IMR-90 (cell line): ENCODE measurements at regions not wholly inside any gene's neighbourhood (a gene's known extent, or its start where the extent isn't known, plus 50 kb on each side); places are given as distances from the start of the nearest gene placed in this dataset.

Source experiments
- ATAC-seq: fragments of 200-7000 bp; cut with Tn5 transposase; 2 replicates; pipeline ENCODE4 v1.9.1; 2020; ENCODE audit warnings: low read depth, mild to moderate bottlenecking, moderate library complexity
- BruUV-seq: library from RNA; stranded (reverse); fragments of 400-500 nt; replicated peaks from 2 replicates; lab custom pipeline; 2021; lab: Mats Ljungman, UMichigan
- CTCF ChIA-PET: fragments of 300-600 bp; formaldehyde crosslinking; extraction: SDS; loops from one replicate; lab custom pipeline; 2021; ENCODE audit warnings: antibody characterized with exemption; lab: Yijun Ruan, JAX
- POLR2A ChIA-PET: fragments of 300-600 bp; sonication (Branson Sonifier 250); formaldehyde crosslinking; loops from one replicate; lab custom pipeline; 2022; ENCODE audit warnings: antibody characterized with exemption; ENCODE audit not compliant: unreplicated experiment; lab: Charles Lee
- DNase-seq: peaks from one replicate; pipeline ENCODE4 v3.0.0; 2013
- H2AFZ ChIP-seq: replicated peaks from 2 replicates; pipeline ENCODE3; 2013; ENCODE audit warnings: low read length, mild to moderate bottlenecking; ENCODE audit not compliant: poor library complexity
- H2AK5ac ChIP-seq: 2 replicates; pipeline ENCODE4 v1.6.1; 2013; ENCODE audit warnings: low read depth, low read length, inconsistent platforms
- H2AK9ac ChIP-seq: replicated peaks from 2 replicates; pipeline ENCODE3; 2013; ENCODE audit warnings: mild to moderate bottlenecking, low read depth, low read length, moderate library complexity; ENCODE audit not compliant: poor library complexity
- H2BK120ac ChIP-seq: 2 replicates; pipeline ENCODE4 v1.6.1; 2013; ENCODE audit warnings: low read depth, low read length, inconsistent platforms
- H2BK15ac ChIP-seq: 3 replicates; pipeline ENCODE4 v1.6.1; 2013; ENCODE audit warnings: low read depth, low read length, inconsistent platforms
- H2BK20ac ChIP-seq: 2 replicates; pipeline ENCODE4 v1.6.1; 2013; ENCODE audit warnings: low read depth, mild to moderate bottlenecking, inconsistent platforms, low read length, moderate library complexity
- H2BK5ac ChIP-seq: 2 replicates; pipeline ENCODE4 v1.6.1; 2013; ENCODE audit warnings: mild to moderate bottlenecking, low read depth, low read length, inconsistent platforms; ENCODE audit not compliant: poor library complexity, severe bottlenecking
- H3K14ac ChIP-seq: replicated peaks from 2 replicates; pipeline ENCODE4 v1.6.1; 2013; ENCODE audit warnings: low read depth, low read length, inconsistent platforms
- H3K18ac ChIP-seq: 2 replicates; pipeline ENCODE4 v1.6.1; 2013; ENCODE audit warnings: low read depth, low read length, control low read depth
- H3K23ac ChIP-seq: 2 replicates; pipeline ENCODE4 v1.6.1; 2013; ENCODE audit warnings: low read depth, low read length, inconsistent platforms
- H3K27ac ChIP-seq: 2 replicates; pipeline ENCODE4 v1.5.1; 2013; ENCODE audit warnings: mild to moderate bottlenecking, control low read depth, low read length; ENCODE audit not compliant: insufficient read depth
- H3K27me3 ChIP-seq: 2 replicates; pipeline ENCODE4 v1.6.1; 2013; ENCODE audit warnings: low read length; ENCODE audit not compliant: control insufficient read depth, insufficient read depth
- H3K36me3 ChIP-seq: 2 replicates; pipeline ENCODE4 v1.6.1; 2013; ENCODE audit warnings: low read length, mixed read lengths; ENCODE audit not compliant: control insufficient read depth, insufficient read depth
- H3K4ac ChIP-seq: 2 replicates; pipeline ENCODE4 v1.6.1; 2013; ENCODE audit warnings: low read depth, low read length, inconsistent platforms
- H3K4me1 ChIP-seq: 2 replicates; pipeline ENCODE4 v1.6.1; 2013; ENCODE audit warnings: low read length, mixed read lengths; ENCODE audit not compliant: control insufficient read depth, insufficient read depth
- H3K4me2 ChIP-seq: 2 replicates; pipeline ENCODE4 v1.6.1; 2013; ENCODE audit warnings: low read depth, mild to moderate bottlenecking, control low read depth, low read length, moderate library complexity
- H3K4me3 ChIP-seq: 2 replicates; pipeline ENCODE4 v1.5.1; 2013; ENCODE audit warnings: low read depth, mild to moderate bottlenecking, control low read depth, low read length, moderate library complexity; ENCODE audit not compliant: insufficient read depth
- H3K56ac ChIP-seq: 2 replicates; pipeline ENCODE4 v1.6.1; 2013; ENCODE audit warnings: low read length, inconsistent platforms; ENCODE audit not compliant: insufficient read depth; ENCODE audit errors: extremely low read depth
- H3K79me1 ChIP-seq, 2 experiments: 2 replicates each; pipeline ENCODE4 v1.6.1; 2013; ENCODE audit warnings: low read length in 2 of 2, inconsistent platforms in 1 of 2, low read depth in 1 of 2
- H3K9ac ChIP-seq: 2 replicates; pipeline ENCODE4 v1.6.1; 2013; ENCODE audit warnings: low read depth, low read length, control low read depth
- H3K9me1 ChIP-seq: 2 replicates; pipeline ENCODE4 v1.6.1; 2013; ENCODE audit warnings: low read length, inconsistent platforms; ENCODE audit not compliant: insufficient read depth
- H3K9me3 ChIP-seq: 2 replicates; pipeline ENCODE4 v1.6.1; 2013; ENCODE audit warnings: low read length; ENCODE audit not compliant: control insufficient read depth, insufficient read depth
- H4K20me1 ChIP-seq: 2 replicates; pipeline ENCODE4 v1.6.1; 2013; ENCODE audit warnings: low read length, inconsistent platforms; ENCODE audit not compliant: insufficient read depth
- H4K5ac ChIP-seq: 2 replicates; pipeline ENCODE4 v1.6.1; 2013; ENCODE audit warnings: mild to moderate bottlenecking, low read depth, low read length, control low read depth
- H4K8ac ChIP-seq, 2 experiments: 2 replicates each; pipeline ENCODE4 v1.6.1; 2013; ENCODE audit warnings: low read depth in 2 of 2, low read length in 2 of 2, control low read depth in 1 of 2, inconsistent platforms in 1 of 2
- H4K91ac ChIP-seq: 2 replicates; pipeline ENCODE4 v1.6.1; 2013; ENCODE audit warnings: low read depth, low read length, inconsistent platforms; ENCODE audit not compliant: insufficient read depth
- BHLHE40 ChIP-seq: fragments of 150-350 bp; IDR thresholded peaks from 2 replicates; pipeline ENCODE4 v1.6.1; 2016; ENCODE audit warnings: mild to moderate bottlenecking, low read depth, low read length
- CEBPB ChIP-seq: IDR thresholded peaks from 2 replicates; pipeline ENCODE4 v1.6.1; 2012; ENCODE audit warnings: low read depth, low read length, improper control_type of control experiment
- CHD1 ChIP-seq: IDR thresholded peaks from 2 replicates; pipeline ENCODE4 v1.6.1; 2012; ENCODE audit warnings: low read depth, low read length, improper control_type of control experiment
- CTCF ChIP-seq: conservative IDR thresholded peaks from 2 replicates; pipeline ENCODE4 v1.5.1; 2012; ENCODE audit warnings: mild to moderate bottlenecking, low read depth, low read length, improper control_type of control experiment
- ELK1 ChIP-seq: fragments of 150-350 bp; IDR thresholded peaks from 2 replicates; pipeline ENCODE4 v1.6.1; 2016; ENCODE audit warnings: low read depth, mild to moderate bottlenecking, low read length, moderate library complexity, borderline replicate concordance
- FOS ChIP-seq: fragments of 150-350 bp; IDR thresholded peaks from 2 replicates; pipeline ENCODE4 v1.6.1; 2016; ENCODE audit warnings: low read depth, low read length
- MAFK ChIP-seq: IDR thresholded peaks from 2 replicates; pipeline ENCODE4 v1.6.1; 2012; ENCODE audit warnings: low read depth, low read length, improper control_type of control experiment
- MAZ ChIP-seq: IDR thresholded peaks from 2 replicates; pipeline ENCODE4 v1.6.1; 2012; ENCODE audit warnings: low read depth, mild to moderate bottlenecking, low read length, improper control_type of control experiment, moderate library complexity, borderline replicate concordance
- MXI1 ChIP-seq: IDR thresholded peaks from 2 replicates; pipeline ENCODE4 v1.6.1; 2012; ENCODE audit warnings: low read depth, mild to moderate bottlenecking, low read length, moderate library complexity, borderline replicate concordance
- NFE2L2 ChIP-seq: fragments of 150-350 bp; IDR thresholded peaks from 2 replicates; pipeline ENCODE4 v1.6.1; 2016; ENCODE audit warnings: low read depth, mild to moderate bottlenecking, low read length
- POLR2A ChIP-seq: IDR thresholded peaks from 2 replicates; pipeline ENCODE4 v1.6.1; 2012; ENCODE audit warnings: mild to moderate bottlenecking, low read depth, low read length
- RAD21 ChIP-seq: IDR thresholded peaks from 2 replicates; pipeline ENCODE4 v1.6.1; 2012; ENCODE audit warnings: low read length, improper control_type of control experiment
- RCOR1 ChIP-seq: IDR thresholded peaks from 2 replicates; pipeline ENCODE4 v1.6.1; 2012; ENCODE audit warnings: mild to moderate bottlenecking, low read length, improper control_type of control experiment; ENCODE audit not compliant: insufficient replicate concordance
- RFX5 ChIP-seq: IDR thresholded peaks from 2 replicates; pipeline ENCODE4 v1.8.0; 2012; ENCODE audit warnings: low read depth, mild to moderate bottlenecking, low read length, moderate library complexity
- SMC3 ChIP-seq: fragments of 150-350 bp; IDR thresholded peaks from 2 replicates; pipeline ENCODE4 v1.6.1; 2016; ENCODE audit warnings: low read depth, mild to moderate bottlenecking, antibody characterized with exemption, low read length, moderate library complexity
- USF2 ChIP-seq: fragments of 150-350 bp; IDR thresholded peaks from 2 replicates; pipeline ENCODE4 v1.6.1; 2017; ENCODE audit warnings: mild to moderate bottlenecking, antibody characterized with exemption, low read length, low read depth
- WGBS, 2 experiments: methylation state at CpG; one replicate each; pipeline versions ENCODE4 v1.1.5 to v1.1.7; 2013; ENCODE audit warnings: missing lambda C conversion rate in 2 of 2; ENCODE audit not compliant: insufficient read length in 1 of 2; ENCODE audit errors: extremely low coverage in 2 of 2; 5-methylcytosine and 5-hydroxymethylcytosine counted together
- dilution Hi-C: fragments of 300-500 bp; cut with HindIII; formaldehyde crosslinking; loops from one replicate; pipeline ENCODE4 v1.14.3; 2018; ENCODE audit warnings: low sequenced_read_pairs; ENCODE audit not compliant: unreplicated experiment
- in situ Hi-C: fragments of 300-500 bp; cut with MboI; formaldehyde crosslinking; loops from 3 replicates; pipeline ENCODE4 v1.14.3; 2019; ENCODE audit warnings: low sequenced_read_pairs, inconsistent platforms, mixed read lengths
- intact Hi-C: fragments of 100-400 bp; cut with micrococcal nuclease; formaldehyde crosslinking; loops from 2 replicates; pipeline ENCODE4 v1.10.0; 2022

GRCh38 chr9:1528456-1528855, 478.3 kb downstream of the DMRT2 start:
- Histone ChIP-seq H3K9me3 (peaks cover 23% of the 10 kb centered on the region), H3K36me3 (no peaks in the 10 kb centered on the region), H2BK5ac (no peak overlapping the region), H2AFZ (no peak overlapping the region), H3K4me3 (no peak overlapping the region), H3K4me2 (no peak overlapping the region), H2AK9ac (no peak overlapping the region), H3K27ac (no peak overlapping the region), H3K9me1 (no peaks in the 10 kb centered on the region), H3K23ac (no peak overlapping the region), H3K9ac (no peak overlapping the region), H3K56ac (no peak overlapping the region), H4K8ac (no peak overlapping the region), H3K4ac (no peak overlapping the region), H2BK120ac (no peak overlapping the region), H3K14ac (no peak overlapping the region), H2BK20ac (no peak overlapping the region), H3K79me1 (no peaks in the 10 kb centered on the region), H2AK5ac (no peak overlapping the region), H3K27me3 (no peaks in the 10 kb centered on the region), H3K4me1 (no peaks in the 10 kb centered on the region), H4K91ac (no peak overlapping the region), H3K18ac (no peak overlapping the region), H4K20me1 (no peaks in the 10 kb centered on the region), H4K5ac (no peak overlapping the region), H2BK15ac (no peak overlapping the region)
- dilution Hi-C loops (no loop called here), intact Hi-C loops (no loop called here), in situ Hi-C loops (no loop called here)
- DNase-seq (no peak), ATAC-seq (no peak)
- no TSS peak for BruUV-seq
- POLR2A ChIA-PET: no interaction called here
- TF ChIP-seq CEBPB (no peak), MXI1 (no peak), MAFK (no peak), RFX5 (no peak), MAZ (no peak), ELK1 (no peak), USF2 (no peak), NFE2L2 (no peak), SMC3 (no peak), POLR2A (no peak), FOS (no peak), BHLHE40 (no peak), CTCF (no peak), RAD21 (no peak), CHD1 (no peak), RCOR1 (no peak)
- no CpG with 5 or more reads among the region's 2 CpGs for WGBS, 2 experiments
- CTCF ChIA-PET: interaction anchor here (0.6 kb wide), 1 partner anchor 27 kb away, joined by 3 read pairs; no protein-coding TSS in a partner anchor
